NCI-H2227 (cell line): ENCODE measurements at regions not wholly inside any gene's neighbourhood (a gene's known extent, or its start where the extent isn't known, plus 50 kb on each side); places are given as distances from the start of the nearest gene placed in this dataset.

Source experiments
- DNase-seq: peaks from one replicate; lab custom pipeline; 2025; ENCODE audit not compliant: unreplicated experiment; lab: John Stamatoyannopoulos, UW

DNA sequence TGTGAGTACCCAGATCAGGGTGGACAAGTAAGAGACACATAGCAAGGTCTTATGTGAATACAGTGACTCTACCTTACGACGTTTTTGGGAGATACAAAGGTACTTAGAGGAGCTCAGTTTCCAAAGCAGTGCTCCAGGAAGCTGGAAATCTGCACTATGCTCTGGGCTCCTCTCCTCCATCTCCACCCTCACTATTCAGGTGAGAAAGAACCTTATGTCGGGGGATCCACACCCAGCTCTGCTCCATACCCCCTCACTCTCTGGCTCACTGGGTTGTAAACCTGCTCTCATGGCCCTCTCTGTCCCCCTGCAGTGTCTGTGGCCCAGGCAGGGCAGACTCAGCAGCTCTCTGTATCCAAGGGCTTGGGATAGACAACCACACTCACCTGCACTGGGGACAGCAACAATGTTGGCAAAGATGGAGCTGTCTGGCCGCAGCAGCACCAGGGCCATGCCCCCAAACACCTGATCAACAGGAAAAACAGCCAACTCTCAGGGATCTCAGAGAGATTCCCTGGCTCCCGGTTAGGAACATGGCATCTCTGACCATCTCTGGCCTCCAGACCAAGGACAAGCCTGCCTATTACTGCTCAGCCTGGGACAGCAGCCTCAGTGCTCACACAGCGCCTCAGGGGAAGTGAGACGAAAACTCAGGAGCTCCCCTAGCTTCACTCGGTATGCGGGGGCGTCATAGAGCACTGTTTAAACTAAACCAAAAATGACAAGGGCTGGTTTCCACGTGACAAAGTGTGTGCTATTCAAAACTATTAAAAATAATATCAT is 60.9 kb upstream of the TOP3B start:
- DNase-seq: no peak

DNA sequence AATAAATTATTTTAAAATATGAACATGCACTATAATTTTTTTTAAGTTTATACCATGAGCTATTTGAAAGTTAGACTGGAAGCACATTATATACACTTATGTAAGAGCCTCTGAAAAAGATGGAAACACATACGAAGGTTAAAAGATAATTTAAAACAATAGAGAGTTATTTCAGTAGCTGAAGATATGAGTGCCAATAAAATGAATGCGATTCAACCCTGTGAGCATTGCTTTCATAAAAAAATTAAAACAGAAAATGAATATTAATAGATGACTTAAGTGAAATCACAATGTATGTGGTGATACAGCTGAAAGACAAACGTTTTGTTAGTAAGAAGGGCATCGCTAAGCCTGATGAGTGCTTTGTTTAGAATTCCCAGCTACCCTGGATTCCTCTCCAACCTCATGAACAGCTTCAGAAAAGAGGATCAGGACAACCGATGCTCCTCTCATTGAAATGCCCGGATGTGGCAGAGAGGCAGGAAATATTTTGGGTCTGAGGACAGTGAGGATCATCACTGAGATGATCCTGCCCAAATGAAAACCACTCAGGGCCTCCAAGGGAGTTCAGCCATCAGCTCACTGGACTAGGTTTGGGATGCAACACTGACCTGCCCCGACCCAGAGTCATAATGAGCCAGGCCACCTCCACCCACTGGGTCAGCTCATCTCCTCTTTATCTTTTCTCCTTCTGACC is 60.2 kb upstream of the TOP3B start:
- DNase-seq: no peak

DNA sequence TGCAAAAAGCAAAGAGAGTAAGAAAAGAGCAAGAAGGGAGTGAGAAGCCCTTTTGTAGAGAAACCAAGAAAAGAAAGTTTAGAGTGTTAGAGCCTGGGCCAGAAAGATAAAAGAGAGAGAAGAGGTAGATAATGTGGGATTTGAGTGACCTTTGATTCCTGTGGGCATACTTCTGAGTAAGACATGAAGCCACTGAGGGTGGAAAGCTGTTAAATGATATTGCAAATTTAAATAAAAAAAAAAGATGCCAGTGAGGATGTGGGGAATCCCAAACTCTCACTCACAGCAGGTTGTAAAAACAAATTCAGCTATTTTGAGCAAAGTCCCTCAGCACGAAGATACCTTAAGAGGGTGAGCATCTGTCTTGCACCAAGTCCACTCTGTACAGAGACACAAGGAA is 59.4 kb upstream of the TOP3B start:
- DNase-seq: no peak

DNA sequence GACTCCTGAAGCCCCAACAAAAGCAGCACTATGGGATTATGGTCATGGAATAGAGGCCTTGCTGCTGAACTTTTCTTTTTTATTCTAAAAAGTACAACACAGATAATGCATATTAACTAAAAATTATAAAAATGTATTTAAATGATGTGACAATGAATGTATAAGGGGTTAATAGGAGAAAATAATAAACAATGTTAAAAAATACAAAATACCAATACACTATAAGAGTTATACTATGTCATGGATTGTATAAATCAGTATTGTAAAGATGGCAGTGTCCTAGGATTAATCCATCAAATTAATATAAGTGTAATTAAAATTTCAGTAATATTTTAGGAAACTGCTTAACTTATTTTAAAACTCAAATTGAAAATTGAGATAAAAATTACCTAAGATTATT is 58.3 kb upstream of the TOP3B start:
- DNase-seq: no peak

DNA sequence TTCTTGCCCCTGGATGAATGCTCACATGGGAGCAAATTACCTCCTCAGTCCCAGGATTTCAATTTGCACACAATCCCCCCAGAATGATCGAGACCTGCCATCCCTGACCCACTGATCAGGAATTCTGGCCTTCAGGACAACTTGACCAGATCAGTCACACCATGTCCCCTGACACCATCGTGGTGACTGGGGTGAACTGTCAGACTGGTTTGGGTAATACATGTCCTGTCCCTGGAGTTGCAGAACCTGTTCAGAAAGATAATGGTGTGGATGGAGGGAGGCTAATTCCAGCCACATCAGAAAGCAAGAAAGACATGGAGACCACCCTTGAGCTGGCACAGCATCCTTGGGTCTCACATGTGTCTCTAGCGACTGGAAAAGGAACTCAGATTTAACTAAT is 57.9 kb upstream of the TOP3B start:
- DNase-seq: no peak

DNA sequence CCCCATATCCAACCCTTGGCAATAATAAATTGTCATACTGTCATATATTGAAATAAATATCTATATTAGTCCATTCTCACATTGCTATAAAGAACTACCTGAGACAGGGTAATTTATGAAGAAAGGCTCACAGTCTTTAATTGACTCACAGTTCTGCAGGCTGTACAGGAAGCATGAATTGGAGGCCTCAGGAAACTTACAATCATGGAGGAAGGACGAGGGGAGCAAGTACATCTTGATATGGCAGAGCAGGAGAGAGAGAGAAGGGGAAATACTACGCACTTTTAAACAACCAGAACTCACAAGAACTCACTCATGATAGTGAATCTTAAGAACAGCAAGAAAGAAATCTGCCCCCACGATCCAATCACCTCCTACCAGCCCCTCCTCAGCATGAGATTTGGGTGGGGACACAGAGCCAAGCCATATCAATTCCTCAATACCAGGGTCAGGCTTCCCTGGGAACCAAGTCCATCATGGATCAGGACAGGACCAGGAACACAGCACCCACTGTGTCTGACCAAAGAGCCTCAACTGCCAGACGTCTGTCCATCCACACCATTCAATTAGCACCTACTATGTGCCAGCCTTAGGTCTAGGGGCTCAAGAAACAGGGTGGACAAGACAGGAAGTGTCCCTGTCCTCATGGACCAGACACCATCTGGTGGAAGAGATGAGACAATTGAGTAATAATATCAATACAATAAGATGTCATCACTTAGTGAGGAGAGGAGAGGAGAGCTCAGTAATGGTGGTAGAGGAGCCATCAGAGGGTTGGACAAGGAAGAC is 56.9 kb upstream of the TOP3B start:
- DNase-seq: no peak

DNA sequence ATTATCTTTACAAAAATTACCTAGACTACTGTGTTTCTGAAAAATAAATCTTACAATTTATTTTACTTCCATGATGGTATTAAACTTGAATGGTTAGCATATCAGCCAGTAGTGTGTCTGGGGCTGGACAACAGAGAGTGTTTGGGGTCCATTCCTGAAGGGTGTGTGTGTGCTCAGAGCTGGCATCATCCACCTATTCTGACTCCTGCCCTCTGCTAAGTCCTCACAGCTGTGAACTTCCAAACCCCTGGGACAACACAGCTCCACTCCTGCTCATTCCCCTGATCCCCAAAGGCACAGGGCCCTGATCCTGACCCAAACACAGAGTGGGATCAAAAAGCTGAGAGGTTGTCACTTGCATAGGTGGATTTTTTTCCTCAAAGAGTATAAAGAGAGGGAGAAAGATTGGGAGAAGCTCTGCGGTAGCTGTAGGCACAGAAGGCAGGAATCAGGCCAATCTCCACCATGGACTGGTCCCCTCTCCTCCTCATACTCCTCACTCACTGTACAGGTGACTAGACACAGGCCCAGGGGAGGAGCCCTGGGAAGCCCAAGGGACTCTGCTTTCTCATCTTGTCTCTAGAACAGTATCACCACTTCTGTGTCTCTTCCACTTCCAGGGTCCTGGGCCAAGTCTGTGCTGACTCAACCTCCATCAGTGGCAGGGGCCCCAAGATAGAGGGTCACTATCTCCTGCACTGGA is 55.7 kb upstream of the TOP3B start:
- no peak for DNase-seq

DNA sequence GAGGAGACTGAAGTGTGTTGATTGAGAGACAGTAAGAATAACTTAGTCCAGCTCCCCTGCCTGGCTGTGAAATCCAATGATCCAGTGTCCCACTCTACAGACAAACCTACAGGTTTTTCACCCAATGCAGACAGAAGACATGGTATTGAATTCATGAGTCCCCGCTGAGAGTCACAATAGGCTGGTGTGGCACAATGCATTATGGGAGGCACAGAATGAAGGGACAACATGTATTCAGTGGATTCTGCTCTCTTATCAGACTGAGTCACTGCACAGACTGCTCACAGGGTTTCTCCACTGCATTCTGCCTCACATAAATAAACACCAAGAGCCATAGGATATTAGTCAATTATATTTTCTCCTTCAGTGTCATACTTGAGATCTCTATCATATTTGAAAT is 55.2 kb upstream of the TOP3B start:
- no peak for DNase-seq

DNA sequence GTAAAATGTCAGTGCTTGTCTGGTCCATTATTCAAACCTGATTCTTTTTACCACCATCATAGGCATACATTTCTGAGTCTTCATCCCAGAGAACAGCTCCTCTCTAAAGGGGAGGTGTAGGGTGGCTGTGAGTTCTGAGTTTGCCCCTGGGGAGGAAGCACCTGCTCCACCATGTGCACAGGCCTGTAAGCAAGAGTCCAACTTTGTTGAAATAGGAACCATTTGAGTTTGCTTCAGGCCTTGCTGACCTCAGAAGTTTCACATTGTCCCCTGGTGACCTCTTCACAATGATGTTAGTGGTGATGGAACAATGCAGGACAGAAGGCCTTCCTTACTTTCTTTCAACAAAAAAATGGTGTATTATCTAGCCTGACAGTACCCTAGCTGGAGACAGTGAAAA is 54.6 kb upstream of the TOP3B start:
- DNase-seq: no peak

DNA sequence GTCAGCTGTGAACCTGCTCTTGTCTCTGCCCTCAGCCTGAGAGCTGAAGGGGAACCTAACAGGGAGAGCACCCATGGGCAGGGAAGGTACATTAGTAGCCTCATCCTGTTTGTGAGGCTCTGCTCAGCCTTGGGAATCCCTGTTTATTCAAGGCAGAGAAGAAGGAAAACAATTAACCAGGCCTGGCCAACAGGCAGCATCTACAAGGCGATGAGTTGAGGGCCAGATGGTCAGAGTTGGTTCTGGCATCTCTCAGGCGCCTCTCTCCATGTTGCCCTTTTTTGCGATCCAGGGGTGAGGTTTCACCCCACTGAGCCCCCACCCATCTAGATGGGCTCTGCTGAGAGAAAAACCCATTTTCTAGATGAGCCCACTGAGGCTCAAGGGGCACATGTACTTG is 54.0 kb upstream of the TOP3B start:
- no peak for DNase-seq

DNA sequence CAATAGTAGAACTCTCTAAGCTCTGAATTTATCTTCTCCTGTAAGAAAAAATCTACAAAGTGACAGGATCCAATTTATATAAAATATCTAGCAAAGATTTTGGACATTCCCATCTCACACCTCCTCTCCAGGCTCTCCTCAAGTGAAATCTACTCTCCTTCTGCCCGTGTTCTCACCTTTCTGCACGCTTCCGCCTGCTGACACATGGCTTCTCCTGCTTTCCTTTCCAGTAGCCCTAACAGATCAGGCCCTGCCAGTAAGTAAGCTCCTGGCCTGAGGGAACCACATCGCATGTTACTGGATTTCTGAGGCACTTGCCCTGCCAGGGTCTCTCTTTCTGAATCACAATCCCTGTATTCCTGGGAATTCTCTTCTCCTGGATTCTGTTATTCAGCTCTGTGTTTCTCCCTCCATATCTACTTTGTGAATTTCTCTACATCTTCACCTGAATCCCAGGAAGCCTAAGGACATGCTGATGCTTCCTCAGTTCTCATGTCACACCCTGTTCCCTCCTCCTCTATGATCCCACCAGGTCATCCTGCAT is 53.3 kb upstream of the TOP3B start:
- DNase-seq: no peak

DNA sequence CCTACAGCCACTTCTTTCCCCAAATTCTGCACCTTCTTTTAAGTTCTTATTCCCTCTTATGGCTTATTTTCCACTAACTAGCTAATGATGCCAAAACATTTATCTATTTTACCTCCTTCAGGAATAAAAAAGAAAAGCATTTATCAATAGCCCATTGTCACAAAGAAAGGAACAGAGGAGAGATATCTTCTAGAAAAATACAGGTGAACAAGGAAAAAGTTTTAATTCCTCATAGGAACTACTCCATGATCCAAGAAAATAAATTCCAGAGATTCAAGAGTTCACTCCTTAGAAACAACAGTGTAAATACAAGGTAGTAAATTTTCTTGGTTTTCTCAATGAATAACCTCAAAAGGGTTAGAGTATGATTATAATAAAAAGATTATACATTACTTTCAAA is 52.6 kb upstream of the TOP3B start:
- no peak for DNase-seq

DNA sequence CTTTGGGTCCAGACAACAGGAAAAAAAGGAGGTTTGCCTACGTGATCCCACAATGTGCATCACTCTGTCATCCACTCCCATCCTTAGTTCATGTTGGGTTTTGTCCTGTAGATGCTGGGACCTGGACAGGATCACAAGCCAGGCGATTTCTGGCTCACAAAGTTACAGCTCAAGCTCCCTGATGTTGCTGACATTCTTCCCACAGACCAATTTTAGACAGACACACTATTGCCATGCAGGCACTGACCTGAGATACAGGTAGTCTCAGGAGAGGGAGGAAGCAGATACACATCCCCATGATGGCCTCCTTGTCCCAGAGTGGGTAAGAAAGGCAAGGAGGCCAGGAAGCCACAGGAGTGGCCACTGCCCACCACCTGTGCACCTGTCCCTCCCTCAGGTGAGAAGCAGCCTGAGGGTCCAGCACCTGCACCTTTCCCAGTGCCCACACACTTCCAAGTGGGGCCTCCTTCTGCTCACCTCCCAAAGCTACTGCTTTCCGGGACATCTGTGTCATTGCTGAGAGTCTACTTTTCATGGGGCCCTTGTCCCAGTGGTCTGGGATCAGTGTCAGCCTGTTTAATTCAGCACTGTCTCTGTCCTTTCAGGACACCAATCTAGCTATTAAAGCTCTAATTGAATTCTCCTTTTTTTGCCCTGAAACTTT is 52.0 kb upstream of the TOP3B start:
- no peak for DNase-seq

DNA sequence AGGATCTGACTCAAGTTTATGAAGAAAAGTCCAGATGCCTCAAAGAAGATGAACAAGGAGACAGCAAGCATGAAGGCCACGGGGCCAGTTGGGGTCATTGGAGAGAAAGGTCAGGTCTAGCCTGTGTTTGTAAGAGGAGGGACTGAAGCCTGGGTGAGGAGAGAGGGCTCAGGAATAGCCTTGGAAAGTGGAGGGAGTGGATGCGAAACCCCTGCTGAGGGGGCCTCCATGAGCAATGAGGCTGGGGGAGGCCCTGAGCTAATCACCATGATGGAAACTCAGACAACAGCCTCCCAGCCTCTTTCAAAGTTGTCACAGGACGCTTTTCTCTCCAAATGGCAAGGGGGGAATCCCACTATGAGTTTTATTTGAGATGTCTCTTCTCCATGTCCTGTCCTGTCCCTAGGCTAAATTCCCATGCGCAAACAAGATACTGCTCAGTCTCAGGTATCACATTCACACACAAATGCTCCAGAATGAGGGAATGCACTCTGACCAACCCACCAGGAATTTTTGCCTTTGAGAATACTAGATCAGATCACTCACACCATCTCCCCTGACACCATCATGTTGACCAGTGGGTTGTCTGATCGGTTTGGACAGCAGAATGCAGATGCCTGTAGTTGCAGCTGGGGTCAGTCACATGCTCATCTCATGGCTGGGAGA is 51.3 kb upstream of the TOP3B start:
- DNase-seq: no peak

DNA sequence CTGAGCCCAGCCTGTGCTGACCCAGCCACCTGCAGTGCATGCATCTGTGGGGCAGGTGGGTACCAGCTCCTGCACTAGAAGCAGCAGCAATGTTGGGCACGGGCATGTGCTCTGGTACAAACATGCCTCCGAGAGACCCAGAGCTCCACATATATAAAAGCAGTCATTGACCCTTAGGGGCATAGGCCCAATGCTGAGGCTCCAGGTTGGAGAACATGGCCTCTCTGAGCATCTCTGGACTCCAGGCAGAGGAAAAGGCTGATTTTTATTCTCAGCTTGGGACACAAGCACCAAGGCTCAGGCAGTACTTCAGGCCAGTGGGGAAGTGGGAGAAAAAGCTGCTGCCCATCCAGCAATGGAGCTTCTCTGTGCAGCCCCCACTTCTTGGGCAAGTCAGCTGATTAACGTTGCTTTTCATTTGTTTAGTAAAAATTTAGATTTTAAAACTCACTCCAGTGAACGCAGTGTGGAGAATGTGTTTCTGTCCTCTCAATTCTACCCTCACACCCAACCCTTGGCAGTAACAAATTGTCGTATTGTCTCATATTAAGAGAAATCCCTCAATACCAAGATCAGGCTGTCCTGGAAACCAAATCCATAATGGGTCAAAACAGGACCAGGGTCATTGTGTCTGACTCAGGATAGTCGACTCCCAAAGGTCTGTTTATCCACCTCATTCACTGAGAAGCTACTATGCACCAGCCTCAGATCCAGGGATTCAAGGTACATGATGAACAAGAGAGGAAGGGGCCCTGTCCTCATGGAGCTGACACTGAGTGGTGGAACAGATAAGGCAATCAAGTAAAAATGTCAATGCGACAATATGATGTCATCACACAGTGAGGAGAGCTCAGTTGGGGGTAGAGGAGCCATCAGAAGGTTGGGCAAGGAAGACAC is 50.6 kb upstream of the TOP3B start:
- DNase-seq: no peak

DNA sequence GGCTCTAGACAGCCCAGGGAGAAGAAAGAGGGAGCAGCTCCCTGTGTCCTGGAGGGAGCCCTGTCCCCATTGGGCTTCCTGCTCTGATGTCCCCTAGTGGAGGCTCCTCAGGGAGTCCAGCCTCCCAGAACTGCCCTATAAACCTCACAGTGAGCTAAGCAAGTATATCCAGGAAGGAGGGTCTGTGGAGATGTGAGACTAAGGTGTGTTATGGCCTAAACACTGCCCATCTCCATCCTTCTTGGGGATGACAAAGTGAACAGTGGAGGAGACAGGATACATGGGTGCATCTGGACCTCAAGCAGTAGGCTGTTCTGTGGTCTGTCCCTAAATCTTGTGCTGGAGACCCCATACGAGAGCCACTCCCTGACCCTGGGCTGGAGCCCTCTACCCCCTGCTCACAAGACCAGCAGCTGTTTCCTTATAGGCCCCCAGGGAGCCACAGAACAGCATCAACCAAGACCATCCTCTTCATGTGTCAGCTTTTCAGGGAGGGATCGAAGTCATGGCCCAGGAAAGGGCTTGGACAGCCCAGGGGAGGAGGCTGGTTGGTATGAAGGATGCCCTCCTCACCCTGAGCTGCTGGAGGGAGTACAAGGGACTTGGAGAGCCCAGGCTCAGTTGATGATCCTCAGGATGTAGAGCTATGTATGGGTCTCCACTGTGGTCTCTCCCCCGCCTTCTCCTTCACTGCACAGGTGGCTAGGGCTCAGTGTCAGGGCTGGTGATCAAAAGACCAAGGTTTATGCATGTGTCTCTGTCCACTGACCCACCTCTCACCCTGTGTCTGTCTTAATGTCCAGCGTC is 49.7 kb upstream of the TOP3B start:
- no peak for DNase-seq
